ENCODE measurements at regions not wholly inside any gene's neighbourhood (a gene's known extent, or its start where the extent isn't known, plus 50 kb on each side); places are given as distances from the start of the nearest gene placed in this dataset.
"Not testable (repeated sequence)": the region's sequence is repeated elsewhere in the genome, so short reads cannot be mapped to it uniquely, and the experiment has no call there.

DNA sequence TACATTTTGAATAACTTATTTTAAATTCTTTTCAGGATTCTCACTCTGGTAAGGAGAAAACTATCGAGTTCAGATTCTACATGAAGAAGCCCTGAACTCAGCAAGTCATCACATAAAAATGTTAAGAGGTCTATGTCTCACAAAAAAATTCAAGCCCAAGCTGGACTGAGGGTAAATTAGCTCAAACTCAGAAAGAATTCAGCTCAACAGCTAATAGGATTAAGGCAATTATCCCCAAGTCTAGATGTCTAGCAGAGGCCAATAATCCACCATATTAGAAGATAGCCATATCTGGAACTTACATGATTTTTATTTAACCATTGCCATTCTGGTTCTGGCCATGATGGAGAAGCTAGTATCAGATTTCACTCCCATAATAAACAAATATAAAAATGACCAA is 909.7 kb downstream of the PLOD2 start:
- no peaks in the 10 kb centered on the region for H3K27me3 ChIP-seq (ENCODE audit: insufficient read depth, low read length)
- no peak overlapping the region for H3K56ac ChIP-seq (ENCODE audit: insufficient read length, low read depth, low read length)
- H4K20me1 ChIP-seq (ENCODE audit: control insufficient read depth, insufficient read depth, insufficient read length): no peaks in the 10 kb centered on the region
- H2BK5ac ChIP-seq (ENCODE audit: insufficient read length, low read length): no peak overlapping the region
- H2AK5ac ChIP-seq (ENCODE audit: insufficient read length, low read length): no peak overlapping the region
- H2AFZ ChIP-seq (ENCODE audit: low read length): no peak overlapping the region
- no peak overlapping the region for H4K8ac ChIP-seq (replicated peaks; ENCODE audit: insufficient read length, low read depth, low read length)
- DNase-seq: no peak
- no peak overlapping the region for H3K18ac ChIP-seq (ENCODE audit: insufficient read length, low read depth, low read length)
- no peaks in the 10 kb centered on the region for H3K79me2 ChIP-seq (ENCODE audit: insufficient read depth, low read length)
- no peak overlapping the region for H3K4me3 Mint-ChIP-seq
- H3K4me2 ChIP-seq (ENCODE audit: insufficient read depth, insufficient read length, low read length): no peak overlapping the region
- no peak overlapping the region for H3T11ph ChIP-seq (ENCODE audit: low read length)
- no peak overlapping the region for H2BK120ac ChIP-seq (ENCODE audit: low read depth, low read length, poor library complexity, severe bottlenecking)
- H2BK20ac ChIP-seq (ENCODE audit: low read depth, low read length, poor library complexity, severe bottlenecking): no peak overlapping the region
- no peaks in the 10 kb centered on the region for H3K27me3 Mint-ChIP-seq (ENCODE audit: low read depth)
- no peaks in the 10 kb centered on the region for H3K9me3 ChIP-seq (ENCODE audit: control insufficient read depth, low read depth, low read length)
- H3K23ac ChIP-seq (ENCODE audit: insufficient read length, low read depth, low read length): no peak overlapping the region
- no CpG with 5 or more reads among the region's 1 CpG for WGBS (ENCODE audit: extremely low coverage, insufficient read length, low lambda C conversion rate)
- no peak overlapping the region for H3K9ac ChIP-seq (ENCODE audit: extremely low read depth, insufficient read length, low read length)
- H3K4me1 ChIP-seq (ENCODE audit: insufficient read depth, low read length): no peaks in the 10 kb centered on the region
- no peak overlapping the region for H3K27ac Mint-ChIP-seq
- H3K79me1 ChIP-seq (ENCODE audit: insufficient read depth, low read depth, low read length, poor library complexity, severe bottlenecking): no peaks in the 10 kb centered on the region
- H2BK12ac ChIP-seq (ENCODE audit: insufficient read length, low read depth, low read length): no peak overlapping the region
- no peak overlapping the region for H3K4ac ChIP-seq (ENCODE audit: low read depth, low read length)
- H3K14ac ChIP-seq (ENCODE audit: insufficient read depth, low read length): no peak overlapping the region
- no peak overlapping the region for H2BK15ac ChIP-seq (ENCODE audit: low read depth, low read length)
- no peaks in the 10 kb centered on the region for H3K23me2 ChIP-seq (ENCODE audit: insufficient read length, low read depth, low read length, poor library complexity, severe bottlenecking)
- H3K27ac ChIP-seq (ENCODE audit: insufficient read length, low read depth, low read length): no peak overlapping the region
- TF ChIP-seq, protein P1, sequence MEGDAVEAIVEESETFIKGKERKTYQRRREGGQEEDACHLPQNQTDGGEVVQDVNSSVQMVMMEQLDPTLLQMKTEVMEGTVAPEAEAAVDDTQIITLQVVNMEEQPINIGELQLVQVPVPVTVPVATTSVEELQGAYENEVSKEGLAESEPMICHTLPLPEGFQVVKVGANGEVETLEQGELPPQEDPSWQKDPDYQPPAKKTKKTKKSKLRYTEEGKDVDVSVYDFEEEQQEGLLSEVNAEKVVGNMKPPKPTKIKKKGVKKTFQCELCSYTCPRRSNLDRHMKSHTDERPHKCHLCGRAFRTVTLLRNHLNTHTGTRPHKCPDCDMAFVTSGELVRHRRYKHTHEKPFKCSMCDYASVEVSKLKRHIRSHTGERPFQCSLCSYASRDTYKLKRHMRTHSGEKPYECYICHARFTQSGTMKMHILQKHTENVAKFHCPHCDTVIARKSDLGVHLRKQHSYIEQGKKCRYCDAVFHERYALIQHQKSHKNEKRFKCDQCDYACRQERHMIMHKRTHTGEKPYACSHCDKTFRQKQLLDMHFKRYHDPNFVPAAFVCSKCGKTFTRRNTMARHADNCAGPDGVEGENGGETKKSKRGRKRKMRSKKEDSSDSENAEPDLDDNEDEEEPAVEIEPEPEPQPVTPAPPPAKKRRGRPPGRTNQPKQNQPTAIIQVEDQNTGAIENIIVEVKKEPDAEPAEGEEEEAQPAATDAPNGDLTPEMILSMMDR (conservative IDR thresholded peaks at IDR 0.05): no peak
- H4K91ac ChIP-seq (ENCODE audit: insufficient read length, low read depth, low read length): no peak overlapping the region
- peaks cover 9 to 23% (median 11%) of the 10 kb centered on the region in 3 experiments for H3K36me3 Mint-ChIP-seq (ENCODE audit: insufficient read depth in 1 of 3, low read depth in 3 of 3)
- no peak overlapping the region for H4K5ac ChIP-seq (ENCODE audit: insufficient read length, low read depth, low read length)
- H3K9me3 Mint-ChIP-seq: peaks cover 21 to 24% of the 10 kb centered on the region in 2 experiments
- no peaks in the 10 kb centered on the region for H3K4me1 Mint-ChIP-seq

DNA sequence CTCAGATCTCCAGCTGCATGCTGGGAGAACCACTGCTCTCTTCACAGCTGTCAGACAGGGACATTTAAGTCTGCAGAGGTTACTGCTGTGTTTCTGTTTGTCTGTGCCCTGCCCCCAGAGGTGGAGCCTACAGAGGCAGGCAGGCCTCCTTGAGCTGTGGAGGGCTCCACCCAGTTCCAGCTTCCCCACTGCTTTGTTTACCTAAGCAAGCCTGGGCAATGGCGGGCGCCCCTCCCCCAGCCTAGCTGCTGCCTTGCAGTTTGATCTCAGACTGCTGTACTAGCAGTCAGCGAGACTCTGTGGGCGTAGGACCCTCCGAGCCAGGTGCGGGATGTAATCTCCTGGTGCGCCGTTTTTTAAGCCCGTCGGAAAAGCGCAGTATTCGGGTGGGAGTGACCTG is 903.0 kb downstream of the PLOD2 start:
- H3K4ac ChIP-seq (ENCODE audit: low read depth, low read length); H2BK5ac ChIP-seq (ENCODE audit: insufficient read length, low read length); H2BK20ac ChIP-seq (ENCODE audit: low read depth, low read length, poor library complexity, severe bottlenecking); H2AFZ ChIP-seq (ENCODE audit: low read length); H3K14ac ChIP-seq (ENCODE audit: insufficient read depth, low read length); H3K23ac ChIP-seq (ENCODE audit: insufficient read length, low read depth, low read length); H2BK12ac ChIP-seq (ENCODE audit: insufficient read length, low read depth, low read length); H3K27me3 ChIP-seq (ENCODE audit: insufficient read depth, low read length); H3K18ac ChIP-seq (ENCODE audit: insufficient read length, low read depth, low read length); H3K9ac ChIP-seq (ENCODE audit: extremely low read depth, insufficient read length, low read length); H4K8ac ChIP-seq (replicated peaks; ENCODE audit: insufficient read length, low read depth, low read length); H3K79me2 ChIP-seq (ENCODE audit: insufficient read depth, low read length); H3K4me3 Mint-ChIP-seq; H3T11ph ChIP-seq (ENCODE audit: low read length); H3K23me2 ChIP-seq (ENCODE audit: insufficient read length, low read depth, low read length, poor library complexity, severe bottlenecking); H3K27me3 Mint-ChIP-seq (ENCODE audit: low read depth); H2BK15ac ChIP-seq (ENCODE audit: low read depth, low read length); H3K4me1 ChIP-seq (ENCODE audit: insufficient read depth, low read length); H4K91ac ChIP-seq (ENCODE audit: insufficient read length, low read depth, low read length); H2AK5ac ChIP-seq (ENCODE audit: insufficient read length, low read length); H3K4me2 ChIP-seq (ENCODE audit: insufficient read depth, insufficient read length, low read length); H4K20me1 ChIP-seq (ENCODE audit: control insufficient read depth, insufficient read depth, insufficient read length); H3K9me3 Mint-ChIP-seq; H2BK120ac ChIP-seq (ENCODE audit: low read depth, low read length, poor library complexity, severe bottlenecking); H3K79me1 ChIP-seq (ENCODE audit: insufficient read depth, low read depth, low read length, poor library complexity, severe bottlenecking); H3K56ac ChIP-seq (ENCODE audit: insufficient read length, low read depth, low read length); H3K9me3 ChIP-seq (ENCODE audit: control insufficient read depth, low read depth, low read length); H3K27ac ChIP-seq (ENCODE audit: insufficient read length, low read depth, low read length); H4K5ac ChIP-seq (ENCODE audit: insufficient read length, low read depth, low read length): not testable (repeated sequence)
- no CpG with 5 or more reads among the region's 12 CpGs for WGBS (ENCODE audit: extremely low coverage, insufficient read length, low lambda C conversion rate)
- Mint-ChIP-seq H3K27ac (peak overlapping the region in 1 of 3 experiments; percentile 82; a peak in 3 of 7 replicates), H3K36me3 (ENCODE audit: insufficient read depth in 1 of 3, low read depth in 3 of 3) (peaks cover 0 to 15% (median 2%) of the 10 kb centered on the region in 3 experiments; a peak in 2 of 7 replicates), H3K4me1 (peaks cover 11 to 22% of the 10 kb centered on the region in 2 experiments)
- DNase-seq: peak; percentile 51

Data from H9 (cell line).